A673 (cell line): ENCODE measurements at regions not wholly inside any gene's neighbourhood (a gene's known extent, or its start where the extent isn't known, plus 50 kb on each side); places are given as distances from the start of the nearest gene placed in this dataset.

Source experiments
- CTCF ChIP-seq: fragments of 300-800, 200-600 bp; sonication (generic); conservative IDR thresholded peaks from 2 replicates; pipeline ENCODE4 v1.5.1; 2017; ENCODE audit warnings: low read depth, mild to moderate bottlenecking, antibody characterized with exemption, low read length, moderate library complexity, mixed read lengths
- EZH2 ChIP-seq: fragments of 200-600 bp; sonication (generic); IDR thresholded peaks from 2 replicates; pipeline ENCODE4 v1.6.1; 2017; ENCODE audit warnings: borderline replicate concordance, low read depth, mild to moderate bottlenecking, mixed read lengths, antibody characterized with exemption, low read length; ENCODE audit not compliant: poor library complexity, severe bottlenecking

DNA sequence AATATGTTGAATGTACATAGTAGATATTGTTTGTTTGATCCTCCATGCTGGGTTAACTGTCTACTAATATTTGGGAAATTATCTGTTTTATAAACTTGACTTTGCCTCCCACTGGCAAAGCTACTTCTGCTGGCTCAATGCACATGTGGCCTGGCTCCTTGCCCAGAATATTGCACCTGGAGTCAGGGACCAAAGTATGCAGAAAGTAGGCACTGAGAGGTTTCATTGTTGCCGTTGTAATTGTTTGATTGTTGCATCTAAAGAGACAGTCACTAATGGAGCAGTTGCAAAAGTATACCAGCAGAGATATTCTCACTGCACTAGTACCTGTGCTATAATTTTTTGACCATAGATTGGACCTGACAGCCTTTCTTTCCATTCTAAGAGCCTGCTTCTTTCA lies 137.8 kb upstream of the CNTNAP2 start:
- TF ChIP-seq CTCF: no peak
- TF ChIP-seq EZH2: no peak
